Large intestine (tissue), 3 donors: ENCODE measurements at regions not wholly inside any gene's neighbourhood (a gene's known extent, or its start where the extent isn't known, plus 50 kb on each side); places are given as distances from the start of the nearest gene placed in this dataset.

Experiments
- DNase-seq, 2 donors: peaks; one replicate each; pipeline versions ENCODE4 v3.0.0 to v3.0.0-alpha.2; 2013
- H3K27ac ChIP-seq: one replicate; pipeline ENCODE4 v1.5.1; 2013; ENCODE audit warnings: low read length
- H3K27me3 ChIP-seq: 2 replicates; pipeline ENCODE4 v1.6.1; 2013; ENCODE audit warnings: low read length; ENCODE audit not compliant: control insufficient read depth, insufficient read depth
- H3K36me3 ChIP-seq: 2 replicates; pipeline ENCODE4 v1.6.1; 2013; ENCODE audit warnings: low read length; ENCODE audit not compliant: control insufficient read depth, insufficient read depth
- H3K4me1 ChIP-seq: one replicate; pipeline ENCODE4 v1.6.1; 2013; ENCODE audit warnings: low read length; ENCODE audit not compliant: control insufficient read depth, insufficient read depth
- H3K4me3 ChIP-seq: one replicate; pipeline ENCODE4 v1.5.1; 2013; ENCODE audit warnings: low read length
- H3K9me3 ChIP-seq: one replicate; pipeline ENCODE4 v1.6.1; 2013; ENCODE audit warnings: mild to moderate bottlenecking, low read depth, low read length, moderate library complexity; ENCODE audit not compliant: control insufficient read depth
- WGBS: methylation state at CpG from one replicate; pipeline ENCODE4 v1.1.5; 2013; ENCODE audit warnings: low lambda C conversion rate; ENCODE audit not compliant: insufficient coverage; 5-methylcytosine and 5-hydroxymethylcytosine counted together

- Histone ChIP-seq H3K4me3 (no peak overlapping the region), H3K9me3 (no peaks in the 10 kb centered on the region), H3K36me3 (no peaks in the 10 kb centered on the region), H3K27ac (no peak overlapping the region), H3K27me3 (no peaks in the 10 kb centered on the region), H3K4me1 (no peaks in the 10 kb centered on the region)
- WGBS = no CpG with 5 or more reads among the region's 11 CpGs
- DNase-seq = no peak
Measured at GRCh38 chr2:238704471-238705225, 143.2 kb upstream of the TWIST2 start.

- H3K9me3 ChIP-seq = no peaks in the 10 kb centered on the region
- no peak overlapping the region for H3K4me3 ChIP-seq
- no peaks in the 10 kb centered on the region for H3K4me1 ChIP-seq
- H3K27me3 ChIP-seq = no peaks in the 10 kb centered on the region
- no peak for DNase-seq
- no CpG with 5 or more reads among the region's 8 CpGs for WGBS
- no peaks in the 10 kb centered on the region for H3K36me3 ChIP-seq
- H3K27ac ChIP-seq = no peak overlapping the region
Measured at GRCh38 chr2:238706163-238706562, 141.7 kb upstream of the TWIST2 start.

- no peaks in the 10 kb centered on the region for H3K4me1 ChIP-seq
- H3K4me3 ChIP-seq = no peak overlapping the region
- H3K9me3 ChIP-seq = no peaks in the 10 kb centered on the region
- H3K27me3 ChIP-seq = no peaks in the 10 kb centered on the region
- H3K27ac ChIP-seq = no peak overlapping the region
- no CpG with 5 or more reads among the region's 1 CpG for WGBS
- no peak for DNase-seq
- no peaks in the 10 kb centered on the region for H3K36me3 ChIP-seq
Measured at GRCh38 chr2:238706673-238707072, 141.2 kb upstream of the TWIST2 start.

GRCh38 chr2:238709325-238710025, 138.4 kb upstream of the TWIST2 start:
- H3K27me3 ChIP-seq = no peaks in the 10 kb centered on the region
- no peak for DNase-seq

GRCh38 chr2:238710032-238710735, 137.7 kb upstream of the TWIST2 start:
- no peak overlapping the region for H3K4me3 ChIP-seq
- H3K36me3 ChIP-seq = no peaks in the 10 kb centered on the region
- H3K4me1 ChIP-seq = no peaks in the 10 kb centered on the region
- WGBS = no CpG with 5 or more reads among the region's 1 CpG
- H3K9me3 ChIP-seq = peaks cover 7% of the 10 kb centered on the region
- no peak for DNase-seq
- no peak overlapping the region for H3K27ac ChIP-seq
- H3K27me3 ChIP-seq = no peaks in the 10 kb centered on the region

More at GRCh38 chr2:238709325-238710025, 138.4 kb upstream of the TWIST2 start:
- H3K36me3 ChIP-seq = no peaks in the 10 kb centered on the region
- no CpG with 5 or more reads among the region's 6 CpGs for WGBS
- peaks cover 7% of the 10 kb centered on the region for H3K9me3 ChIP-seq
- no peak overlapping the region for H3K27ac ChIP-seq
- H3K4me1 ChIP-seq = no peaks in the 10 kb centered on the region
- H3K4me3 ChIP-seq = no peak overlapping the region

- Histone ChIP-seq H3K9me3 (peaks cover 7% of the 10 kb centered on the region), H3K4me3 (no peak overlapping the region), H3K36me3 (no peaks in the 10 kb centered on the region), H3K27me3 (no peaks in the 10 kb centered on the region), H3K4me1 (no peaks in the 10 kb centered on the region), H3K27ac (no peak overlapping the region)
- DNase-seq = no peak
- no CpG with 5 or more reads among the region's 4 CpGs for WGBS
Measured at GRCh38 chr2:238710787-238711186, 137.1 kb upstream of the TWIST2 start.

GRCh38 chr2:238711346-238711745, 136.5 kb upstream of the TWIST2 start:
- no peak for DNase-seq
- H3K36me3 ChIP-seq = no peaks in the 10 kb centered on the region
- peaks cover 7% of the 10 kb centered on the region for H3K9me3 ChIP-seq
- H3K27ac ChIP-seq = no peak overlapping the region
- H3K4me3 ChIP-seq = no peak overlapping the region
- no CpG with 5 or more reads among the region's 5 CpGs for WGBS
- peaks cover under 1% of the 10 kb centered on the region for H3K27me3 ChIP-seq
- no peaks in the 10 kb centered on the region for H3K4me1 ChIP-seq

GRCh38 chr2:238712011-238712410, 135.9 kb upstream of the TWIST2 start:
- DNase-seq = no peak
- Histone ChIP-seq H3K4me3 (no peak overlapping the region), H3K27me3 (peaks cover 3% of the 10 kb centered on the region), H3K9me3 (peaks cover 7% of the 10 kb centered on the region), H3K4me1 (no peaks in the 10 kb centered on the region), H3K36me3 (no peaks in the 10 kb centered on the region), H3K27ac (no peak overlapping the region)
- 92% methylated on average over 2 of the region's 4 CpGs for WGBS

GRCh38 chr2:238713198-238713826, 134.6 kb upstream of the TWIST2 start:
- no peak for DNase-seq
- Histone ChIP-seq H3K4me1 (no peaks in the 10 kb centered on the region), H3K27me3 (peaks cover 3% of the 10 kb centered on the region), H3K4me3 (no peak overlapping the region), H3K9me3 (peaks cover 7% of the 10 kb centered on the region), H3K27ac (no peak overlapping the region), H3K36me3 (no peaks in the 10 kb centered on the region)
- no CpG with 5 or more reads among the region's 6 CpGs for WGBS

- no peak overlapping the region for H3K27ac ChIP-seq
- no peak for DNase-seq
Measured at GRCh38 chr2:238714038-238714528, 133.8 kb upstream of the TWIST2 start.

More at GRCh38 chr2:238714038-238714528, 133.8 kb upstream of the TWIST2 start:
- peaks cover 3% of the 10 kb centered on the region for H3K27me3 ChIP-seq
- no CpG with 5 or more reads among the region's 9 CpGs for WGBS
- H3K9me3 ChIP-seq = peaks cover 7% of the 10 kb centered on the region
- no peak overlapping the region for H3K4me3 ChIP-seq
- no peaks in the 10 kb centered on the region for H3K36me3 ChIP-seq
- H3K4me1 ChIP-seq = no peaks in the 10 kb centered on the region
